Ovary (tissue), 7 donors: ENCODE measurements at regions not wholly inside any gene's neighbourhood (a gene's known extent, or its start where the extent isn't known, plus 50 kb on each side); places are given as distances from the start of the nearest gene placed in this dataset.

Experiments
- DNase-seq, 5 donors: peaks; one replicate each; pipeline ENCODE4 v3.0.0-alpha.2; 2019 to 2020
- H3K27ac ChIP-seq, 2 donors: fragments of 200-600 bp; one replicate each; pipeline versions ENCODE4 v1.5.1 to v1.8.0; 2019 to 2022
- H3K27me3 ChIP-seq: fragments of 200-600 bp; one replicate; pipeline ENCODE4 v1.8.0; 2022
- H3K36me3 ChIP-seq: fragments of 200-600 bp; sonication (generic); one replicate; pipeline ENCODE4 v1.5.1; 2019
- H3K4me1 ChIP-seq: one replicate; pipeline ENCODE4 v1.8.1; 2013; ENCODE audit warnings: mild to moderate bottlenecking, moderate library complexity; ENCODE audit not compliant: insufficient read depth
- H3K4me3 ChIP-seq: fragments of 200-600 bp; sonication (generic); one replicate; pipeline ENCODE4 v1.5.1; 2017
- H3K9me3 ChIP-seq, 2 donors: fragments of 200-600 bp in 1 of 2; sonication (generic) in 1 of 2; one replicate each; pipeline versions ENCODE4 v1.5.1 to v1.8.1; 2013 to 2019; ENCODE audit warnings: mild to moderate bottlenecking in 1 of 2, moderate library complexity in 1 of 2
- EP300 ChIP-seq: sonication (generic); formaldehyde crosslinking; IDR thresholded peaks from one replicate; pipeline ENCODE4 v1.6.1; 2017; ENCODE audit warnings: antibody characterized with exemption
- POLR2A ChIP-seq: fragments of 450-650 bp; IDR thresholded peaks from one replicate; pipeline ENCODE4 v1.6.1; 2017; ENCODE audit warnings: antibody characterized with exemption, mild to moderate bottlenecking, moderate library complexity
- WGBS, 3 donors: extraction: QIAGEN DNeasy Blood & Tissue Kit in 1 of 3; methylation state at CpG; one replicate each; pipeline versions ENCODE4 v1.1.5 to v1.1.7; 2013 to 2017; 5-methylcytosine and 5-hydroxymethylcytosine counted together
- intact Hi-C, 4 donors: fragments of 100-400 bp; cut with DNase I; formaldehyde crosslinking; loops; one replicate each; pipeline versions ENCODE4 v1.11.0 to v1.15.1; 2022 to 2023
- TF ChIP-seq, protein P1 (sequence below), 3 donors: fragments of 450-650 bp in 2 of 3; fragments of 200-600 bp in 1 of 3; IDR thresholded peaks; one replicate each; pipeline versions ENCODE4 v1.5.1 to v1.8.0; 2016 to 2022; ENCODE audit warnings: antibody characterized with exemption in 3 of 3, mild to moderate bottlenecking in 1 of 3
- donor health status: DM: no; HTN: no; CAD: no; lungs with moderate emphysema.
- donor health status: DM: no; HTN: no; CAD: no.
- donor health status: Bipolar disorder and iron deficiency.
- donor health status: DM: no; HTN: no; CAD: no.
- donor health status: DM: yes; HTN: yes; CAD: no.

DNA sequence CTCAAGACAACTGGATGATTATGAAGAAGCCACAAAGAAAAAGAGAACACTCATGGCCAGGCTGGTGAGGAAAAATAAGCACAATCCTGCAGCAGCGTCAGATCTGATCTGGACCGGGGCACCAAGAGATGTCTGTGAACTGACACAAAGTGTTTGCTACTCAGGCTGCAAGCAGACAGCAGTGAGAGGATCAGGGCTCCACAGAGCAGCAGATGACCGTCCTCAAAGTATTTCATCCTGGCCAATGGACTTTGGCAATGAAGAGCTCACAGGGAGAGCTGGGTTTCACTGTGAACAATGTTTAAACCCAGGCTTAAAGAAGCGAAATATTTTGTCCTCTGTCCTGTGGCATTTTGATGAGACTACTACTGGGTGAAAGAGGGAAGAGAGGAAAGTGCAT, 299.2 kb downstream of the GPATCH2 start:
- WGBS, 3 donors, result 43 to 62% (median 49%) methylated on average over 4 of the region's 4 CpGs
- Histone ChIP-seq H3K4me3 (no peak overlapping the region), H3K9me3 (no peaks in the 10 kb centered on the region), H3K4me1 (no peaks in the 10 kb centered on the region), H3K36me3 (no peaks in the 10 kb centered on the region), H3K27me3 (no peaks in the 10 kb centered on the region), H3K27ac (no peak overlapping the region)
- TF ChIP-seq POLR2A, result no peak
- TF ChIP-seq EP300, result no peak
- TF ChIP-seq, protein P1, sequence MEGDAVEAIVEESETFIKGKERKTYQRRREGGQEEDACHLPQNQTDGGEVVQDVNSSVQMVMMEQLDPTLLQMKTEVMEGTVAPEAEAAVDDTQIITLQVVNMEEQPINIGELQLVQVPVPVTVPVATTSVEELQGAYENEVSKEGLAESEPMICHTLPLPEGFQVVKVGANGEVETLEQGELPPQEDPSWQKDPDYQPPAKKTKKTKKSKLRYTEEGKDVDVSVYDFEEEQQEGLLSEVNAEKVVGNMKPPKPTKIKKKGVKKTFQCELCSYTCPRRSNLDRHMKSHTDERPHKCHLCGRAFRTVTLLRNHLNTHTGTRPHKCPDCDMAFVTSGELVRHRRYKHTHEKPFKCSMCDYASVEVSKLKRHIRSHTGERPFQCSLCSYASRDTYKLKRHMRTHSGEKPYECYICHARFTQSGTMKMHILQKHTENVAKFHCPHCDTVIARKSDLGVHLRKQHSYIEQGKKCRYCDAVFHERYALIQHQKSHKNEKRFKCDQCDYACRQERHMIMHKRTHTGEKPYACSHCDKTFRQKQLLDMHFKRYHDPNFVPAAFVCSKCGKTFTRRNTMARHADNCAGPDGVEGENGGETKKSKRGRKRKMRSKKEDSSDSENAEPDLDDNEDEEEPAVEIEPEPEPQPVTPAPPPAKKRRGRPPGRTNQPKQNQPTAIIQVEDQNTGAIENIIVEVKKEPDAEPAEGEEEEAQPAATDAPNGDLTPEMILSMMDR (IDR thresholded peaks at IDR 0.05), result no peak
- no peak for DNase-seq
- intact Hi-C loops, result no loop called here

DNA sequence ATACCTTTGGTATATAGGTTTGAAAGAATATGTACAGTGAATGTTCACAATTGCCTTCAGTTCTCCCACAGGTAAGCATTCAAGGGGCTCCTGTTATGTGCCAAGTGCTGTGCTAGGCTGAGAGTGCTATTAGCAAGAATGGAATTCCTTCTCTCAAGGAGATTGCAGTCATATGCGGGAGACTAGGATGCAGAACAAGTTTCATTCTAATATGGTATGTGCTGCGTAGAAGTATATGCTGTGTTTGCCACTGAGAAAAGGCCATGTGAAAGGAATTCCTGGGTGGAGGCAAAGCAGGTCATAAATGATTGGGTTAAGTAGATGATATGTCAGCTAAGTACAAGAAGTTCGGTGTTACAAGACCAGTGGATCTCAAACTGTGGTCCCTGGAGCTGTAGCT, 303.0 kb downstream of the GPATCH2 start:
- TF ChIP-seq EP300 (no peak), POLR2A (no peak)
- TF ChIP-seq, protein P1 (IDR thresholded peaks at IDR 0.05), result no peak
- H3K4me3 ChIP-seq, result no peak overlapping the region
- no peaks in the 10 kb centered on the region for H3K27me3 ChIP-seq
- H3K36me3 ChIP-seq, result no peaks in the 10 kb centered on the region
- no peaks in the 10 kb centered on the region for H3K9me3 ChIP-seq
- WGBS, 3 donors, result 87 to 89% (median 89%) methylated on average over 3 of the region's 3 CpGs
- no peak overlapping the region for H3K27ac ChIP-seq
- no peaks in the 10 kb centered on the region for H3K4me1 ChIP-seq
- intact Hi-C loops, result no loop called here
- DNase-seq, result no peak

DNA sequence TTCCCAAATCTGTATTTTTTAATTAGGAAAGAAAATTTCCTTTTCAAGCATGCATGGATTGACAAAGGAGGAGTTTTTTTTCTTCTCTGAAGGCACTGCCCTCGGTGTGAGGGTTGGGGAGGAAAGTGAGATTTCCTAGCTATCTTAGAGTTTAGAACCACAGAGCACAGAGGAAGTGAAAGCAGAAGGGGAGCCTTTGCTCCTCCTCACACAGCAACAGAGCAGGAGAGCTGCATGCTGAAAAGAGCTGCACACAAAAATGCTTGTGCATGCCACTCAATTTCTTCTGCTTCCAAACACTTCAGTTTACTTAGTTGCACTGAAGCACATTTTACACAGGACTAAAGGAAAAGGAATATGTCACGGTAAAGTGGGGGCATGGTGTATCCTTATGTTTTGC, 308.1 kb downstream of the GPATCH2 start:
- no peak overlapping the region for H3K27ac ChIP-seq
- H3K9me3 ChIP-seq, result no peaks in the 10 kb centered on the region
- 51 to 62% (median 61%) methylated on average over 2 of the region's 2 CpGs for WGBS, 3 donors
- H3K4me3 ChIP-seq, result no peak overlapping the region
- DNase-seq, result no peak
- H3K27me3 ChIP-seq, result no peaks in the 10 kb centered on the region
- no peak for TF ChIP-seq POLR2A
- TF ChIP-seq EP300, result no peak
- TF ChIP-seq, protein P1 (IDR thresholded peaks at IDR 0.05), result no peak
- intact Hi-C loops, result no loop called here
- no peaks in the 10 kb centered on the region for H3K4me1 ChIP-seq
- H3K36me3 ChIP-seq, result no peaks in the 10 kb centered on the region

DNA sequence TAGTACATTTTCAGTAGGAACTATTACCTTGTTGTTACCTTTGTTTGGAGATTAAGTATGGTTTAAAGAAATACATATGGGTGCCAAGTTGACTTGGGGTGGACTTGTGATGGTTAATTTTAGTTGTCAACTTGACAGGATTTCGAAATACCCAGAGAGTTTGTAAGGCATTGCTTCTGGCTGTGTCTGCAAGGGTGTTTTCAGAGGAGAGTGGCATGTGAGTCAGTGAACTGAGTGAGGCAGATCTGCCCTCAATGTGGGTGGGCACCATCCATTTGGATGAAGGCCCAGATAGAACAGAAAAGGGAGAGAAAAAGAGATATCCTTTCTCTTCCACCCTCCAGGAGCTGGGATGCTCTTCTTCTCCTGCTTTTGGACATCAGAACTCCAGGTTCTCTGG, 315.5 kb downstream of the GPATCH2 start:
- DNase-seq, result no peak
- Histone ChIP-seq H3K4me3 (no peak overlapping the region), H3K27me3 (no peaks in the 10 kb centered on the region), H3K27ac (no peak overlapping the region), H3K9me3 (no peaks in the 10 kb centered on the region), H3K36me3 (no peaks in the 10 kb centered on the region), H3K4me1 (no peaks in the 10 kb centered on the region)
- intact Hi-C loops, result loop anchor here in 1 of 4 donors (10.0 kb wide), 1 partner anchor 329 kb away; no protein-coding TSS in a partner anchor
- 34 to 61% (median 45%) methylated on average over 1 of the region's 1 CpG for WGBS, 3 donors
- TF ChIP-seq EP300 (no peak), POLR2A (no peak)
- TF ChIP-seq, protein P1 (IDR thresholded peaks at IDR 0.05), result no peak
